Trophoblast cell (in vitro differentiated cells and primary cell): ENCODE measurements at regions not wholly inside any gene's neighbourhood (a gene's known extent, or its start where the extent isn't known, plus 50 kb on each side); places are given as distances from the start of the nearest gene placed in this dataset.
A peak's percentile ranks its signal among the peaks of the same experiment; 100 is the strongest.

Source experiments
- DNase-seq, 2 donors: peaks; one replicate each; pipeline ENCODE4 v3.0.0-alpha.2; 2016
- H2AFZ ChIP-seq: 2 replicates; pipeline ENCODE4 v1.6.1; 2013; ENCODE audit warnings: low read length, moderate library complexity, mild to moderate bottlenecking; ENCODE audit not compliant: insufficient read depth, poor library complexity
- H2AK5ac ChIP-seq: 2 replicates; pipeline ENCODE4 v1.6.1; 2013; ENCODE audit warnings: mild to moderate bottlenecking, low read length
- H2BK120ac ChIP-seq: 2 replicates; pipeline ENCODE4 v1.6.1; 2013; ENCODE audit warnings: low read length, mild to moderate bottlenecking, moderate library complexity; ENCODE audit not compliant: insufficient read depth, poor library complexity
- H2BK12ac ChIP-seq: 2 replicates; pipeline ENCODE4 v1.6.1; 2013; ENCODE audit warnings: mild to moderate bottlenecking, low read length, moderate library complexity
- H2BK5ac ChIP-seq: 2 replicates; pipeline ENCODE4 v1.6.1; 2013; ENCODE audit warnings: low read length, low read depth, moderate library complexity, mild to moderate bottlenecking; ENCODE audit not compliant: poor library complexity
- H3K14ac ChIP-seq: 2 replicates; pipeline ENCODE4 v1.6.1; 2013; ENCODE audit warnings: mild to moderate bottlenecking, low read length
- H3K18ac ChIP-seq: 2 replicates; pipeline ENCODE4 v1.6.1; 2013; ENCODE audit warnings: mild to moderate bottlenecking, low read length
- H3K23ac ChIP-seq: 2 replicates; pipeline ENCODE4 v1.6.1; 2013; ENCODE audit warnings: low read length
- H3K27ac ChIP-seq: 2 replicates; pipeline ENCODE4 v1.5.1; 2013; ENCODE audit warnings: low read depth, mild to moderate bottlenecking, inconsistent platforms, low read length, moderate library complexity
- H3K27me3 ChIP-seq: 2 replicates; pipeline ENCODE4 v1.6.1; 2013; ENCODE audit warnings: inconsistent platforms, mild to moderate bottlenecking, low read length, moderate library complexity; ENCODE audit not compliant: insufficient read depth
- H3K36me3 ChIP-seq, 2 experiments: 1 replicate in 1 of 2; 2 replicates in 1 of 2; pipeline ENCODE4 v1.6.1; 2013; ENCODE audit warnings: low read length in 2 of 2, mild to moderate bottlenecking in 2 of 2, moderate library complexity in 1 of 2; ENCODE audit not compliant: insufficient read depth in 2 of 2, control insufficient read depth in 1 of 2
- H3K4ac ChIP-seq: 2 replicates; pipeline ENCODE4 v1.6.1; 2013; ENCODE audit warnings: low read depth, mild to moderate bottlenecking, low read length, moderate library complexity
- H3K4me1 ChIP-seq, 2 experiments: 1 replicate in 1 of 2; 2 replicates in 1 of 2; pipeline ENCODE4 v1.6.1; 2013; ENCODE audit warnings: low read length in 2 of 2, mild to moderate bottlenecking in 2 of 2, moderate library complexity in 1 of 2; ENCODE audit not compliant: insufficient read depth in 2 of 2, control insufficient read depth in 1 of 2
- H3K4me2 ChIP-seq: 2 replicates; pipeline ENCODE4 v1.6.1; 2013; ENCODE audit warnings: inconsistent platforms, mild to moderate bottlenecking, low read length, moderate library complexity
- H3K4me3 ChIP-seq: 2 replicates; pipeline ENCODE4 v1.5.1; 2013; ENCODE audit warnings: mild to moderate bottlenecking, low read depth, low read length, inconsistent platforms
- H3K79me1 ChIP-seq: one replicate; pipeline ENCODE4 v1.6.1; 2013; ENCODE audit warnings: low read length
- H3K79me2 ChIP-seq: 2 replicates; pipeline ENCODE4 v1.6.1; 2013; ENCODE audit warnings: low read length, mild to moderate bottlenecking; ENCODE audit not compliant: control insufficient read depth, insufficient read depth, poor library complexity
- H3K9ac ChIP-seq: 2 replicates; pipeline ENCODE4 v1.6.1; 2013; ENCODE audit warnings: mild to moderate bottlenecking, low read length
- H3K9me3 ChIP-seq: 2 replicates; pipeline ENCODE4 v1.6.1; 2013; ENCODE audit warnings: low read depth, mild to moderate bottlenecking, control low read depth, inconsistent platforms, low read length; ENCODE audit not compliant: insufficient read depth
- H4K12ac ChIP-seq: 2 replicates; pipeline ENCODE4 v1.6.1; 2013; ENCODE audit warnings: low read depth, mild to moderate bottlenecking, low read length, moderate library complexity
- H4K8ac ChIP-seq: 2 replicates; pipeline ENCODE4 v1.6.1; 2013; ENCODE audit warnings: low read depth, mild to moderate bottlenecking, low read length, moderate library complexity
- H4K91ac ChIP-seq: one replicate; pipeline ENCODE4 v1.6.1; 2013; ENCODE audit warnings: low read depth, mild to moderate bottlenecking, low read length, moderate library complexity
- WGBS: extraction: QIAGEN DNeasy Blood & Tissue Kit; methylation state at CpG from one replicate; pipeline ENCODE4 v1.1.7; 2013; ENCODE audit warnings: missing lambda C conversion rate; ENCODE audit not compliant: insufficient read length, insufficient coverage; ENCODE audit errors: extremely low coverage; 5-methylcytosine and 5-hydroxymethylcytosine counted together

DNA sequence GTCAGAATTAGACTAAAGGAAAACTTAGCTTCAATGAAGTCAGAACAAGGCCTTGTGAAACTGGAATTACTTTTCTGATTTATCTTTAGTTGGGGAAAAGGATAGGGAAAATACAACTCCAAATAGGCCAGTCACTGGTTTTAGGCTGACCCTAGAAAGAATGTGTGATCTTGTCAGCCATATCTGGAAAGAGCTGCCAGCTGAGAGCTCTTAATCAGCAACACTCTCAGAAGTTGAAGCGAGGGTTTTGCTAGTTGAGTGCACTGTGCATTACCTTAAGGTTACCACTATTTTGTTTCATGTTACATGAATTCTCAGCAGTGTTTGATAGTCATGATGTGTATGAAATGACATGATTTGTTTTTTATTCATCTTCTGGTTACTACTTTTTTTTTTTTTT, 905.3 kb upstream of the ALCAM start:
- no peak overlapping the region for H3K9ac ChIP-seq
- peak overlapping the region; percentile 55 for H3K27ac ChIP-seq
- no peak overlapping the region for H4K8ac ChIP-seq
- H3K4ac ChIP-seq = no peak overlapping the region
- no peak overlapping the region for H3K14ac ChIP-seq
- no peak overlapping the region for H3K18ac ChIP-seq
- H2BK5ac ChIP-seq = no peak overlapping the region
- no peak overlapping the region for H2BK12ac ChIP-seq
- no peak overlapping the region for H2AK5ac ChIP-seq
- no peaks in the 10 kb centered on the region for H3K9me3 ChIP-seq
- no CpG with 5 or more reads among the region's 1 CpG for WGBS
- peaks cover 3% of the 10 kb centered on the region for H3K79me1 ChIP-seq
- peaks cover 5 to 8% of the 10 kb centered on the region in 2 experiments for H3K4me1 ChIP-seq
- no peak overlapping the region for H3K4me3 ChIP-seq
- H4K91ac ChIP-seq = no peak overlapping the region
- no peaks in the 10 kb centered on the region for H3K27me3 ChIP-seq
- H3K4me2 ChIP-seq = no peak overlapping the region
- no peaks in the 10 kb centered on the region for H3K36me3 ChIP-seq
- H3K23ac ChIP-seq = no peak overlapping the region
- no peaks in the 10 kb centered on the region for H3K79me2 ChIP-seq
- H2AFZ ChIP-seq = no peak overlapping the region
- no peak overlapping the region for H2BK120ac ChIP-seq
- no peak overlapping the region for H4K12ac ChIP-seq
- DNase-seq = no peak

- Histone ChIP-seq H4K8ac (no peak overlapping the region), H3K14ac (no peak overlapping the region), H4K12ac (no peak overlapping the region), H2BK12ac (no peak overlapping the region), H2AK5ac (no peak overlapping the region), H3K4me3 (no peak overlapping the region), H3K79me1 (no peaks in the 10 kb centered on the region), H2AFZ (no peak overlapping the region), H4K91ac (no peak overlapping the region), H3K23ac (no peak overlapping the region), H3K9ac (no peak overlapping the region), H3K27ac (no peak overlapping the region), H3K27me3 (no peaks in the 10 kb centered on the region), H2BK120ac (no peak overlapping the region), H3K79me2 (no peaks in the 10 kb centered on the region), H3K36me3 (no peaks in the 10 kb centered on the region), H2BK5ac (no peak overlapping the region), H3K4ac (no peak overlapping the region), H3K4me2 (no peak overlapping the region), H3K18ac (no peak overlapping the region), H3K9me3 (peaks cover 10% of the 10 kb centered on the region), H3K4me1 (no peaks in the 10 kb centered on the region)
- DNase-seq = no peak
- no CpG with 5 or more reads among the region's 3 CpGs for WGBS
Observed at GRCh38 chr3:104472221-104472620, 894.5 kb upstream of the ALCAM start.

- H3K23ac ChIP-seq = no peak overlapping the region
- no peak for DNase-seq
- H3K4me3 ChIP-seq = no peak overlapping the region
- no CpG with 5 or more reads among the region's 1 CpG for WGBS
- no peaks in the 10 kb centered on the region for H3K27me3 ChIP-seq
- no peak overlapping the region for H4K8ac ChIP-seq
- H4K91ac ChIP-seq = no peak overlapping the region
- no peaks in the 10 kb centered on the region for H3K79me2 ChIP-seq
- peaks cover 10% of the 10 kb centered on the region for H3K9me3 ChIP-seq
- no peak overlapping the region for H2AK5ac ChIP-seq
- H3K79me1 ChIP-seq = no peaks in the 10 kb centered on the region
- no peak overlapping the region for H2BK5ac ChIP-seq
- H3K9ac ChIP-seq = no peak overlapping the region
- H3K4me2 ChIP-seq = no peak overlapping the region
- no peak overlapping the region for H3K27ac ChIP-seq
- no peak overlapping the region for H3K18ac ChIP-seq
- no peaks in the 10 kb centered on the region for H3K4me1 ChIP-seq
- no peak overlapping the region for H2BK12ac ChIP-seq
- H3K14ac ChIP-seq = no peak overlapping the region
- H4K12ac ChIP-seq = no peak overlapping the region
- no peak overlapping the region for H2AFZ ChIP-seq
- H3K36me3 ChIP-seq = no peaks in the 10 kb centered on the region
- H2BK120ac ChIP-seq = no peak overlapping the region
- H3K4ac ChIP-seq = no peak overlapping the region
Observed at GRCh38 chr3:104474011-104474410, 892.7 kb upstream of the ALCAM start.

DNA sequence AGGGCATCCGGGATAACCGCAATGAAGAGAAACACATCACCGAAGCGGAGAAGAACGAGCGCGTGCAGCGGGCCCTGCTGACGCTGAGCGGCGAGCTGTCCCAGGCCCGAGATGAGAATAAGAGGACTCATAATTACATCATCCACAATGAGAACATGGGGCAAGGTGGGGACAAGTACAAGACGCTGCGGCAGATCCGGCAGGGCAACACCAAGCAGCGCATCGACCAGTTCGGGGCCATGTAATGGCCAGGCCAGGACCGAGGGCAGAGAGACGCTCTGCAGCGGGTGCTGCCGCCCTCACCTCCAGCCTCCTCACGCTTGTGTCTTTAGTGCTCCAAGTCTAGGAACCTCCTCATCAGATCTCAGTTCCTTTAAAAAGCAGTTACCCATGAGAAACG, 863.7 kb upstream of the ALCAM start:
- H2AK5ac ChIP-seq = no peak overlapping the region
- H3K27me3 ChIP-seq = no peaks in the 10 kb centered on the region
- H3K79me1 ChIP-seq = no peaks in the 10 kb centered on the region
- H3K9ac ChIP-seq = no peak overlapping the region
- no peak overlapping the region for H3K27ac ChIP-seq
- H3K23ac ChIP-seq = no peak overlapping the region
- WGBS = no CpG with 5 or more reads among the region's 24 CpGs
- H2AFZ ChIP-seq = no peak overlapping the region
- H3K4ac ChIP-seq = no peak overlapping the region
- no peak overlapping the region for H3K4me2 ChIP-seq
- H4K12ac ChIP-seq = no peak overlapping the region
- no peaks in the 10 kb centered on the region for H3K36me3 ChIP-seq
- H2BK12ac ChIP-seq = no peak overlapping the region
- DNase-seq = no peak
- no peaks in the 10 kb centered on the region for H3K9me3 ChIP-seq
- H3K14ac ChIP-seq = no peak overlapping the region
- H3K18ac ChIP-seq = no peak overlapping the region
- no peak overlapping the region for H4K8ac ChIP-seq
- H2BK120ac ChIP-seq = no peak overlapping the region
- no peak overlapping the region for H2BK5ac ChIP-seq
- no peaks in the 10 kb centered on the region for H3K79me2 ChIP-seq
- H3K4me1 ChIP-seq = no peaks in the 10 kb centered on the region
- H3K4me3 ChIP-seq = no peak overlapping the region
- H4K91ac ChIP-seq = no peak overlapping the region
